Caco-2 (cell line): ENCODE measurements at regions not wholly inside any gene's neighbourhood (a gene's known extent, or its start where the extent isn't known, plus 50 kb on each side); places are given as distances from the start of the nearest gene placed in this dataset.

Experiments used
- BruUV-seq: library from RNA; stranded (reverse); fragments of 400-500 nt; replicated peaks from 2 replicates; lab custom pipeline; 2021; lab: Mats Ljungman, UMichigan
- CTCF ChIA-PET: fragments of 300-600 bp; sonication (Branson Sonifier 250); formaldehyde crosslinking; loops from one replicate; lab custom pipeline; 2022; ENCODE audit warnings: antibody characterized with exemption; lab: Charles Lee
- POLR2A ChIA-PET: fragments of 300-600 bp; sonication (Branson Sonifier 250); formaldehyde crosslinking; loops from one replicate; lab custom pipeline; 2022; ENCODE audit warnings: antibody characterized with exemption; lab: Charles Lee
- DNase-seq, 2 experiments: peaks; one replicate each; pipeline versions ENCODE4 v3.0.0 to v3.0.0-alpha.2; 2020 to 2022
- H3K27me3 ChIP-seq: replicated peaks from 2 replicates; pipeline ENCODE4 v1.6.0; 2011; ENCODE audit warnings: low read length; ENCODE audit not compliant: control insufficient read depth, insufficient read depth
- H3K36me3 ChIP-seq: 2 replicates; pipeline ENCODE4 v1.5.1; 2011; ENCODE audit warnings: low read length; ENCODE audit not compliant: control insufficient read depth, insufficient read depth
- H3K4me1 ChIP-seq: fragments of 250-450 bp; sonication (Bioruptor Pico); 2 replicates; pipeline ENCODE4 v1.5.1; 2020; ENCODE audit warnings: mild to moderate bottlenecking
- H3K4me3 ChIP-seq: 2 replicates; pipeline ENCODE4 v1.5.1; 2011; ENCODE audit warnings: low read depth, mild to moderate bottlenecking, control low read depth, low read length
- H3K9me3 ChIP-seq: fragments of 250-450 bp; sonication (Bioruptor Pico); 2 replicates; pipeline ENCODE4 v1.5.1; 2020; ENCODE audit warnings: mild to moderate bottlenecking, moderate library complexity
- H3K27ac Mint-ChIP-seq: one replicate; pipeline ENCODE4 v1.8.0; 2022; ENCODE audit warnings: mixed read lengths; ENCODE audit not compliant: unreplicated experiment
- H3K27me3 Mint-ChIP-seq: one replicate; pipeline ENCODE4 v1.8.0; 2022; ENCODE audit warnings: mixed read lengths; ENCODE audit not compliant: insufficient read depth, unreplicated experiment
- H3K36me3 Mint-ChIP-seq: one replicate; pipeline ENCODE4 v1.8.0; 2022; ENCODE audit warnings: mild to moderate bottlenecking, mixed read lengths; ENCODE audit not compliant: insufficient read depth, unreplicated experiment
- H3K4me1 Mint-ChIP-seq: one replicate; pipeline ENCODE4 v1.8.0; 2022; ENCODE audit warnings: low read depth, mixed read lengths; ENCODE audit not compliant: unreplicated experiment
- H3K4me3 Mint-ChIP-seq: one replicate; pipeline ENCODE4 v1.8.0; 2022; ENCODE audit warnings: mild to moderate bottlenecking, moderate library complexity, mixed read lengths; ENCODE audit not compliant: unreplicated experiment
- H3K9me3 Mint-ChIP-seq: one replicate; pipeline ENCODE4 v1.8.0; 2022; ENCODE audit warnings: mixed read lengths; ENCODE audit not compliant: unreplicated experiment
- CTCF ChIP-seq, 2 experiments: fragments of 200-600 bp in 1 of 2; IDR thresholded peaks; 1 replicate in 1 of 2; 2 replicates in 1 of 2; pipeline versions ENCODE4 v1.5.1 to v1.8.0; 2011 to 2022; ENCODE audit warnings: antibody characterized with exemption in 1 of 2, control low read depth in 1 of 2, inconsistent platforms in 1 of 2, low read depth in 1 of 2, low read length in 1 of 2, mild to moderate bottlenecking in 1 of 2, moderate library complexity in 1 of 2; ENCODE audit not compliant: insufficient read depth in 1 of 2, severe bottlenecking in 1 of 2, unreplicated experiment in 1 of 2
- intact Hi-C: fragments of 100-400 bp; cut with micrococcal nuclease; formaldehyde crosslinking; loops from one replicate; pipeline ENCODE4 v1.10.0; 2022; ENCODE audit not compliant: unreplicated experiment

- Mint-ChIP-seq H3K36me3 (no peaks in the 10 kb centered on the region), H3K9me3 (no peaks in the 10 kb centered on the region), H3K4me1 (no peaks in the 10 kb centered on the region), H3K27me3 (peaks cover 3% of the 10 kb centered on the region), H3K27ac (no peak overlapping the region), H3K4me3 (no peak overlapping the region)
- Histone ChIP-seq H3K9me3 (no peaks in the 10 kb centered on the region), H3K4me3 (no peak overlapping the region), H3K4me1 (no peaks in the 10 kb centered on the region), H3K27me3 (no peaks in the 10 kb centered on the region), H3K36me3 (no peaks in the 10 kb centered on the region)
- ChIA-PET CTCF (no interaction called here), POLR2A (no interaction called here)
- DNase-seq = no peak
- no peak for TF ChIP-seq CTCF (IDR thresholded peaks at IDR 0.05; ENCODE audit: insufficient read depth in 1 of 2, low read depth in 1 of 2, low read length in 1 of 2, severe bottlenecking in 1 of 2, unreplicated experiment in 1 of 2)
- intact Hi-C loops = no loop called here
- no TSS peak for BruUV-seq
Observed at GRCh38 chr7:69517985-69518704, 80.1 kb upstream of the AUTS2 start.

GRCh38 chr7:69518705-69519077 lies 79.6 kb upstream of the AUTS2 start:
- ChIA-PET POLR2A (no interaction called here), CTCF (no interaction called here)
- H3K36me3 Mint-ChIP-seq = no peaks in the 10 kb centered on the region
- H3K9me3 Mint-ChIP-seq = no peaks in the 10 kb centered on the region
- Histone ChIP-seq H3K27me3 (no peaks in the 10 kb centered on the region), H3K36me3 (no peaks in the 10 kb centered on the region), H3K9me3 (no peaks in the 10 kb centered on the region), H3K4me3 (no peak overlapping the region), H3K4me1 (no peaks in the 10 kb centered on the region)
- no peaks in the 10 kb centered on the region for H3K4me1 Mint-ChIP-seq
- H3K4me3 Mint-ChIP-seq = no peak overlapping the region
- no peak for DNase-seq
- BruUV-seq = no TSS peak
- intact Hi-C loops = no loop called here
- H3K27me3 Mint-ChIP-seq = peaks cover 3% of the 10 kb centered on the region
- no peak for TF ChIP-seq CTCF (IDR thresholded peaks at IDR 0.05; ENCODE audit: insufficient read depth in 1 of 2, low read depth in 1 of 2, low read length in 1 of 2, severe bottlenecking in 1 of 2, unreplicated experiment in 1 of 2)
- H3K27ac Mint-ChIP-seq = no peak overlapping the region

- Histone ChIP-seq H3K9me3 (no peaks in the 10 kb centered on the region), H3K4me1 (no peaks in the 10 kb centered on the region), H3K36me3 (no peaks in the 10 kb centered on the region), H3K4me3 (no peak overlapping the region), H3K27me3 (no peaks in the 10 kb centered on the region)
- Mint-ChIP-seq H3K4me1 (no peaks in the 10 kb centered on the region), H3K27ac (no peak overlapping the region), H3K4me3 (no peak overlapping the region), H3K27me3 (peaks cover 4% of the 10 kb centered on the region), H3K9me3 (peaks cover 10% of the 10 kb centered on the region), H3K36me3 (no peaks in the 10 kb centered on the region)
- POLR2A ChIA-PET = no interaction called here
- DNase-seq = no peak
- CTCF ChIA-PET = no interaction called here
- no TSS peak for BruUV-seq
- intact Hi-C loops = no loop called here
- no peak for TF ChIP-seq CTCF (IDR thresholded peaks at IDR 0.05; ENCODE audit: insufficient read depth in 1 of 2, low read depth in 1 of 2, low read length in 1 of 2, severe bottlenecking in 1 of 2, unreplicated experiment in 1 of 2)
Observed at GRCh38 chr7:69526570-69526969, 71.7 kb upstream of the AUTS2 start.
